Non-pigmented ciliary epithelial cell (primary cell): ENCODE measurements at regions not wholly inside any gene's neighbourhood (a gene's known extent, or its start where the extent isn't known, plus 50 kb on each side); places are given as distances from the start of the nearest gene placed in this dataset.

ENCODE experiments used
- DNase-seq: peaks from one replicate; pipeline ENCODE4 v3.0.0-alpha.2; 2010; ENCODE audit warnings: low read depth

DNA sequence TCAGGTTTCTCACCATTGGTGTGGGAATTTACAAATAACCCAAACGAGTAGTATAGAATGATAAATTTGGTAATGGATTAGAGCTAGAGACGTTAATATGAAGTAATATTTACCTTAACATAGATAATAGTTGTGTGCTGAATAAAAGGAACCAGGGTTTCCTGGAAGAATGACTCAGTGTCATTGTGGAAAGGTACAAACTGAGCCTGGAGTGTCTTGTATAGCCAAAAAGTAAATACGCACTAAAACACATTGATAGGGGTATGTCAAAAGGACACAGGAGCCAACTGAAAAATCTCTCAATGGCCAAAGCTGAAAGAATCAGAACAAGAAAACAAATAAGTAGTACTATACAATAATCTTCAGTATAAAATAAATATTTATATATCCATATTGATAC lies 363.5 kb downstream of the SLCO4C1 start:
- DNase-seq, result no peak

DNA sequence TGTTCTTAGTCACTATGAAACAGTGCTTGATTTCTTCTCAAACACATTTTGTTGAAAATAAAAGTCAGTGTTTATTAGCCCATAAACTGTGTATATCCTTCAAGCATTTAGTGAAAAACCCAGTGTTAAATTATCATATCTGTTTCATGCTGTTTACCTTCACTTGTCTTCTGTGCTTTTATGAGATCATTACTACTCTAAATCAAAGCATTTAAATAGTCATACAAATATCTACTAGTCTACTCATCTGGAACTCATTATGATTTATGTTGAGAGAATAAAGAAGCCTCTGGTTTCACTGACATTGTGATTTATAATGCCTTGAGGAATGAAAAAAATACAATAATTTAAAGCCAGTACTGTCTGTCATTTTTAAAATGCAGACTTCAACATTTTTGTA lies 366.5 kb downstream of the SLCO4C1 start:
- no peak for DNase-seq

DNA sequence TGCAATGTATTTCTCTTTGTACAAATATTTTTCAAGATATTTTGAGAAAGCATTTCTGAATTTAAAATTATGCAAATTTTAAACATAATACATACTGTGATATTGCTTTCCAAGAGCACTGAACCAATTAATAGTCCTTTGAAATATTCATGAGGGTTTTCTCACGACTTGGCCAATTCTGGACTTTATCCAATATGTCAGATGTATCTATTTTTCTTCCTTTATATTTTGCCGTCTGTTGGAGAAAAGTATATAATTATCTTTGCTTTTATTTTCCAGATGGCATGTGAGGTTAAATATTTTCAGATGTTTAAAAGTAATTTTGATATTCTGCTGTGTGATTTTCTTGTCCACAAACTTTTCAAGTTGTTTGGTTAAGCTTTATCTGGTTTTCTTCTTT lies 378.9 kb downstream of the SLCO4C1 start:
- DNase-seq, result no peak

DNA sequence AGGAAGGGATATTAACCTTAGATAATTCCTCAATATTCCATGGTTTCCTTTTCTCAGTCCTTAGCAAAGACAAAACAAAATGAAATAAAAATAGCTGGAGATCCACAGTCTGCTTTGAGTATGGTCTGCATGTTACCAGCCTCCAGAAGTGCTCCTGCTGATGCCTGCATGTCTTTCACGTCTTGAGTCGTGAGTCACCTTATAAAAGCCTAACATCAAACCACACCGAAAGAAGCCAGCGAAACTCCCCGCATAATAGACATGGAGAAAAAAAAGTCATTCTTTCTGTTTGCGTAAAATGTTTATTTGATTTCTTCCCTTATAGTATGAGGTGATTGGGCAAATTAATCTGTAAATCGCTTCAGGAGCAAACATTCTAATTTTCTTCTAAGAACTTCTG lies 380.5 kb downstream of the SLCO4C1 start:
- peak; percentile 40 for DNase-seq

DNA sequence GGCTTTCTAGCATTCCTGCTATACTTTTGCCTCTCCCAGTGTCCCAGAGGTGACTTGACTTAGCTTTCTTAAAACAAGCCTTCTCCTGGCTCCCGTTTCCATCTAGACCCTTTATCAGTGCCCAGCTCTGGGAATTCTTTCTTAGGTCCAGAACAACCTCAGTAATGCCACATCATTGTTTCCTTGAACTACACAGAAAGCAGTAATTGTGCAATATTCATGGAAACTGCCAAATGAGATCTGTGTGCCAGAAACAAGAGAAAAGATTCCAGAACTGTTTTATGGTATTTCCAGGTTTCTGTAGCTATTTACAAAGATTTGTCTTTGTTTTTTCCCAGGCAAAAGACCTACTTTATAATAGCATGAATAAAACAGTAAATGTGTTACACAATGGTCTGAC lies 391.3 kb downstream of the SLCO4C1 start:
- DNase-seq, result no peak

DNA sequence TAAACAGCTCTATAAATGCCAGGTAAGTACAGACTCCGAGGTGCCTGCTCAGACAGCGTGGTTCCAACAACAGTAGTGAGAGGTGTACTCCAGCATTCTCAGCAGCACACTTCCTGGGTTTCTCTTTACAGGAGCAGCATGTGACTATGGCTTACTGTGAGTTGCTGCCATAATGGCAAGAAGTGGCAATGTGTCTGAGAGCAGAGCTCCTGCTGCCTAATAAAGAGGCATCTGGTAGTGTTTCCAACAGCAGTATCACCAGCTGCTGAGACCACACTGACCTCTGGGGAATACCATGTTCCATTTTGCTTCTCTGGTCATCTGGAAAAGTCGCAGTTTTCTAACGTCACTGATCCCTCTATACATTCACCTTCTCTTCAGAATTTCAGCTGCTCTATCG lies 398.2 kb downstream of the SLCO4C1 start:
- no peak for DNase-seq

DNA sequence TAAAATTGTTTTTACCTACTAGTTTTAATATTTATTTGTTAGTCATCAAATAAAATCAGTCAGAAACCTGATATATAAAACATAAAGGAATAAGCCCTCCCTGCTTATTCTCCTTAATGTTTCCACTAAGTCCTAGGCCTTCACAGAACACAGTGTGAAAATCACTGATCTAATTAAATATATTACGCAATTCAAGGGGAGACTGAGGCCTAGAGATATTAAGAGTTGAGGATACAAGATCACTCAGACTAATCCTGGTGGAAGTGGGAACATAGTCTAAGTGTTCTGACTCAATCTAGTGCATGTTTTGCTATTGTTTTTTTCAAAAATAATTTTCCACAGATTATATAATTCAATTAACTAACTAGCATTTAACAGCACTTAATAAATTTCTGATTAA lies 401.1 kb downstream of the SLCO4C1 start:
- DNase-seq, result no peak

DNA sequence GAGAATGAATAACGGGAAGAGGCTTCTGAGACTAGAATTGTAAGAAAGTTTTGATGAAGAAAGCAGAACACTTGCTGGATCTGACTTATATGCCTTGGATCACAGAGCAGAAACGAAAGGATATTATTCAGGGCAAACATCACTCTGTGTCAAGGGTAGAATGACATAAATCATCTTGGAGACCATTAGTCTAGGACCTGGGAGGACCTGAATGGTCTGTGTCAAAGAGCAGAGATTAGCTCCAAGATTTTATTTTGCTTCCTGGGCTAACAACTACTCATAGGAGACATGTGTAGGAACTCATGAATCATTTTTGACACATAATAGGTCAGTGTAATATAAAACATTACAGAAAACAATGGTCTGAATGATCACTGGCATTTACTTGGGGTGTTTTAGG lies 417.9 kb downstream of the SLCO4C1 start:
- DNase-seq, result no peak

DNA sequence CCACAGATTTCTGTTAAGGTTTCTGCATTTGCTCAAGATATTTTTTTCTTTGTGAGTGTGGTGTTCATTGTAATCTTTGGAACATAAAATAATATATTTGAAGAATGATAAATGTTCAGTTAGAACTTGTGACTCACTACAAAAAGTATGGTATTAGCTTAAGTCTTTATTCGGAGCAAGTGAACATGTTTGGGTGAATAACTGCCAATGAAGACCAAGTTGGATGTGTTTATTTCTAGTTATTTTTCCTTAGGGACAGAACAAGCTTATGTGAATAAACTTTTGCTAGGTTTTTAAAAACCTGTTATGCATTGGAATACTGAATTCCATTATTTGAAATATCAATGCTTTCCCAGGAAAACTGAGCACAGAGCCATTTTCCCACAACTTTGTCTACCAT lies 418.6 kb downstream of the SLCO4C1 start:
- DNase-seq, result no peak

DNA sequence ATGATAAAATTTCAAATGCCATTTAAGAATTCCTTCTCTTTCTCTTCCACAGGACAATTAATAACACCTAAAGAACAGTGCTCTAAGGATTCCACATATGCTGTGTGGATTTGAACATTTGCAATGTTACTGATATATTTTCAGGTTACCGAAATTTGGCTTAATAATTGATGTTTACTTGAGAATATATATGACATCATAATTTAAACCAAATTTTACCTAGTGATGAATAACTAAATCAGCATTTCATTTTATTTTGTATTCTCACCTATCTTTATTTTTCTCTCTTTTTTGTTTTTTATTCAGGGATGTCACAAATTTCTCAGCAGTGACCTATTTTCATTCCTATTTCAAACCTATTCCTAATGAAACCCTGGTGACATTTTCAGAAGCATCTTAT lies 429.6 kb downstream of the SLCO4C1 start:
- DNase-seq, result no peak

DNA sequence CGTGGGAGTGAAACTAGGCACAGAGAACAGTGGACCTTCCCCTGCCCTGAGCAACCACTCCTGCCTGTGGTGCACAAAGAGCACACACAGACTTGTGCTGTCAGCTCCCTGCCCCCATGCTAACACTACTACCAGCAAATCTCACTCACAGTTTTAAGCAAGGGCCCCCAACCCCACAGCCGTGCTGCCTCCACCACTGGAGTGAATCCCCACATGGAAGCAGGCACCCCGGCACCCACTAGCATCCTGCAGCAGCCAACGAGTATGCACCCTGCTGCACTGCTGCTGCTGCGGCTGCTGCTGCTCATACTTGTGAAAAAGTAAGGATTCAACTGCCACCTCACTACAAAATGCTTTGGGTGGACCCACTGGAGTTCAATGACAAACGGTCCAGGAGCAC lies 435.5 kb downstream of the SLCO4C1 start:
- DNase-seq, result no peak

DNA sequence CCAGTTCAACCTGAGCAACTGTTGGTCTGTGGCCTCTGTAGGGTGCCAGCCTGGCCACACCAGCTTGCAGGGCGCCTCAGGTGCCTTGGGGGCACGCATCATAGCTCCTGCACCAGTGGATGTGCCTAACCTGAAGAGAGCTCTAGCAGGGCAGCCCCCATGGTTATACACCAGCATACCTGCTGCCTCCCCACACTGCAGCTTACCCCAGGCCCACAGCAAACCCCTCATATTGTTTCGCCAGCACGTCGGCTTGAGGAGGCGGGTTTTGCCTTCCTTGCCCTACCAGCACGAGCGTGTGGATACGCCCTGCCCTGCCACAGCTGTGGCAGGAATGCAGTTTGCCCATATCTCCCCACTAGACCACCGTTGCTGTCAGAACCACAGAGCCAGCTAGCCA lies 435.9 kb downstream of the SLCO4C1 start:
- no peak for DNase-seq

DNA sequence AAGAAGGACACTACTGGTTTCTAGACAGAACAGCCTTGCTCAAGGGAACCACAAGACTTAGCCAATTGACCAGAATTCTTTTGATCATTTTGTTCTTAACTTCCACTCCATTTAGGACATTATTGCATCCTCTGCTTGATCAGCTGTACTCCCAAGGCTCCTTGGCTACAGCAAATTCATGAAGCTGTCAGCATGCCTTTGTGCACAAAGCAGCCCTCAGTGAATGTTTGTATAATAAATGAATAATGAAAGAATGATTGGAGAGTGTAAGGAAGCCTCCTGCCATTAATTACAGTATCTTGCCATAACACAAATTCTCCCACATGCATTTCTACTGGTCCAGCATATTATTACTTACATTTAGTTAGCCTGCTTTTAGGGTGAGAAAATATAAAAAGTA lies 449.6 kb downstream of the SLCO4C1 start:
- no peak for DNase-seq

DNA sequence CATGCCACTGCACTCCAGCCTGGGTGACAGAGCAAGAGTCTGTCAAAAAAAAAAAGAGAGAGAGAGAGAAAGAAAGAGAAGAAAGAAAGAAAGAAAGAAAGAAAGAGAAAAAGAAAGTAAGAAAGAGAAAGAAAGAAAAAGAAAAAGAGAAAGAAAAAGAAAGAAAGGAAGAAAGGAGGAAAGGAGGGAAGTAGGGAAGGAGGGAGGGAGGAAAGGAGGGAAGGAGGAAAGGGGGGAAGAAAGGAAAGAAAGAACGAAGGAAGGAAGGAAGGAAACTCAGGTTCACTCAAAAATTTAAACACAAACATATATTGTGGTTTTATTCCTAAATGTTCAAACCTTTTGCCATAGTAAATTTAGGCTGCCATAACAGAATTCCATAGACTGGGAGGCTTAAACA lies 453.0 kb downstream of the SLCO4C1 start:
- no peak for DNase-seq

DNA sequence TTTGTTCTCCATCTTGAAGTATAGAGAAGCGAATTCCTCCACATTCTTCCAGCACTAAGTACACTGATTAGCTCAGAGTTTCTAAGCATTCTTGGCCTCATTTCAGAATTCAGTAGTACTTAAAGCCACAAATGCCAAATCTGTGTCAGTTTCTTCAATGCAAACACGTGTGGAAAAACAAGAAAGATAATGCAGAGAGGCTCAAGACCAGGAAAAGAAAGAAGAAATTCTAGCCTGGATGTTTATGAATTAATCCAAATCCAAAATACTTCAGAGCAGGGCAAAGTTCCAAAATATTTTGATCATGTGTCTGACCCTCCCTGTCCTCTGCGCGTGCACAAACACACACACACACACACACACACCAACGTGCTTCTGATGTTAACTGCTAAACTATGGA lies 457.6 kb downstream of the SLCO4C1 start:
- DNase-seq, result peak; percentile 8

DNA sequence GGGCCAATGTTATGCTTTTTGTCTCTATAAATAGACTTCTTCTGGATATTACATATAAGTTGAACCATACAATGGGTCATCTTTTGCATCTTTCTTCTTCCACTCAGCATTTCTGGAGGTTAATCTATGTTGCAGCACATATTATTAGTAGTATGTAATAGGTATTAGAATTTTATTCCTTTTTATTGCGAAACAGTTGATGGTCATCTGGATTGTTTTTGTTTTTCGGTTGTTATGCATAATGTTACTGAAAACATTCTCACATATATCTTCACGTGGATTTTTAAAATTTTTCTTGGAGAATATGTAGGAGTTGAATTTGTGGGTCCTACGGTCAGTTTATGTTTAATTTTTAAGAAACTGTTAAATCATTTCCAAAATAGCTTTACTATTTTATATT lies 466.8 kb downstream of the SLCO4C1 start:
- no peak for DNase-seq

DNA sequence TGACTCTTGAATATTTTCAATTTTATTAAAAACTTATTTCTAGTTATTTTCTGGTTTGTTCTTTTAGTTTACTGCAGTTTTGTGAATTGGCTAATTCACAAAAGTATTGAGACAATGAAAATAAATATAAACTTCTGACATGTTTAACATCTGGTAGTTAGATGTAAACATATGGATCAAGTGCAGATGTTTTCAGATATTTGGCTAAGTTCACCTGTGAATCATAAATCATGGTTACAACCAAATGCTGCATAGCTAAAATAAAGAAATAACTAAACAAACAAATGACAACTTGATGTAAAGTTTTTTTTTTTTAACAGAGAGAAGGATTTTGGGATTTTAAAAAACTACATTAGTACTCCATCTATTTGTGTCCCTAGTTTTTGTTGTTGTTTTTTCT lies 484.6 kb downstream of the SLCO4C1 start:
- DNase-seq, result no peak

DNA sequence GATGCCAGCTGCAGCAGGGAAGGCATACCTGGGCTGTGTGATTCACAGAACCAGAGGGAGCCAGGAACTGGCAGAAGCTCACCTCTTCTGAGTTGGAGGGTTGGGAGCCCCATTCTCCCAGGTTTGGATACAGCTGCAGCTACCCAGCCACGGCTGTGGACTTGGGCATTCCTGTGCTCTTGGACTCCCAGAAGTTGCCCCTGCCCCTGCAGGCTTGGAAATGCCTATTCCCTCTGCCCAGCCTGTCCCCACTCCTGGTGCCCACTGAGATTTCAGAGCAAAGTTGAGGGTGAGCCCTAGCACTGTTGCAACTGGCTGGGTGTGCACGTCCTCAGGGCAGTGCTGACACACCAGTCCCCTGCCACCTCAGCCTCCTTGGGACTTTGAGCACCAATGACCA lies 489.7 kb downstream of the SLCO4C1 start:
- no peak for DNase-seq

DNA sequence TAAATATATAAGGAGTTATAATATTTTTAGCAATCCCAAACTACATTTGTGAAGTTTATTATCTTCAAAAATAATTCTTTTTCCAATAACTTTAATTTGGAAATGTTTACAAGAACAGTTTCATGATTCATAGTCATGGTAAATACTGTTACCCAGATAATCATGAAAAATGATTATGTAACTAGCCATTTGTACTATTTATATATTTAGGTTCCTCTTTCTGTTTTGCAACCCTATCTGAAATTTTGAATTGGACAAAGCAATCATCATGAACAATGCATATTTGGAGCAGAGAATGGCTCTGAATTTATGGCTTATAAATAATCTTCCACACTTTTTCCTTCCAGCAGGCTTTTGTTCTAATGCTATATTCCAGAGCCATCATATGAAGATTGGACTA lies 499.7 kb downstream of the SLCO4C1 start:
- DNase-seq, result no peak

DNA sequence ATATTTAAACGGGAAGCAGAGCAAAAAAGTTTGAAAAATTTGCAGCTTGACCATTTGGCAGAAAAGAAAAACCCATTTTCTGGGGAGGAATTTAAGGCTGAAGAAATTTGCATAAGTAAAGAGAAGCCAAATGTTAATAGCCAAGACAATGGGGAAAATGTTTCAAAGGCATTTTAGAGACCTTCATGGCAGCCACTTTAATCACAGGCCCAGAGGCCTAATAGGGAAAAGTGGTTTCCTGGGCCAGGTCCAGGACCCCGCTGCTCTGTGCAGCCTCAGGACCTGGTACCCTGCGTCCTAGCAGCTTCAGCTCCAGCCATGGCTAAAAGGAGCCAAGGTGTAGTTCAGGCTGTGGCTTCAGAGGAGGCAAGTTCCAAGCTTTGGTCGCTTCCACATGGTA lies 507.3 kb downstream of the SLCO4C1 start:
- no peak for DNase-seq

DNA sequence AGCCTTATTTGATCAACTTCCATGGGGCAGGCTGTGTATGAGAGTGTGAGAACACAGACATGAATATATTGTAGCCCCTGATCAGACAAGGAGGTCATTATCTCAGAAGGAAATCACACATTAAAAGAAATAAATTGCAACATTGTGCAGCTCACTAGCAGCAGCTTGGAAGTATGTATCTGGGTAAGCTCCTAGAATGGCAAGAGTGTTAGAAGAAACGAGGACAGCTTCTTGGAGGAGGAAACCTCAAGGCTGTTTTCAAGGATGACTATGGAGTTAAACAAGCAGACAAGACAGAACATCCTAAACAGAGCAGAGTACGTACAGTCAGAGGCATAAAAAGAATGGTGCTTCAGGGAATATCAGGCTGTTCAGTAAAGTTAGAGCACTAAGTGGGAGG lies 511.0 kb downstream of the SLCO4C1 start:
- no peak for DNase-seq

DNA sequence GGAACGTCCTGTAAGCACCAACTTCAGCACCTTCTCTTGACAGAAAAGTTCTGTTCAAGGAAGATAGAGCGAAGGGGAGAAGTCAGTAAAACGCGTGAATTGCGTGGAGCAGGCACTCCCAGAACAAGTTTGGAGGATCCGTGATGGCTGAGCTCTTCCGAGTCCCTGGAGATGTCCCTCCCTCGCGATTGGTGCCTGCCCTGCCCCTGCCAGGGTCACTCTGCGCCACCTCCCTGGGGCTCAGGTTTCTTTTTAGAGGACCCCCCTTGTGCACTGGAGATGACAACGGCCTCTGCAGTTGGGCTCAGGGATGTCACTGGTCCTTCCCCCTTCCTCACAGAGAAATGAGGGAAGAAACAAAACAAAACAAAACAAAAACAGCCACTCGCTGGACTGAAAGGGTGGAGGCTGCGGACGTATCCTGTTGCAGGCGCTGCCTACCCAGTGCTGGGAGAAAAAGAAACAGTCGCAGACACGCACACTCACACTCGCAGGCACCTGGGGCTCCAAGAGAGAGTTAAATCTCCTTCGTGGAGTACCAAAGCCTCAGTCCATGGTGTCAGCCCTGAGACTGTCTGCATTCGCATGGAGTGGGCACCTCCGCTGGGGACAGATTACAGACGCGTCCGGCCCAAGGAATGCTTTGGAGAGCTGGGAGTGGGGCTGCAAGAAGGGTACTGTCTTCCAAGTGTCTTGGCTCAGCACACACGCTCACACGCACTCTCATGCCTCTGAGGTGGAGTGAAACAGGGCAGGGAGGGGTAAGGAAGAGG lies 512.7 kb downstream of the SLCO4C1 start:
- DNase-seq, result no peak

DNA sequence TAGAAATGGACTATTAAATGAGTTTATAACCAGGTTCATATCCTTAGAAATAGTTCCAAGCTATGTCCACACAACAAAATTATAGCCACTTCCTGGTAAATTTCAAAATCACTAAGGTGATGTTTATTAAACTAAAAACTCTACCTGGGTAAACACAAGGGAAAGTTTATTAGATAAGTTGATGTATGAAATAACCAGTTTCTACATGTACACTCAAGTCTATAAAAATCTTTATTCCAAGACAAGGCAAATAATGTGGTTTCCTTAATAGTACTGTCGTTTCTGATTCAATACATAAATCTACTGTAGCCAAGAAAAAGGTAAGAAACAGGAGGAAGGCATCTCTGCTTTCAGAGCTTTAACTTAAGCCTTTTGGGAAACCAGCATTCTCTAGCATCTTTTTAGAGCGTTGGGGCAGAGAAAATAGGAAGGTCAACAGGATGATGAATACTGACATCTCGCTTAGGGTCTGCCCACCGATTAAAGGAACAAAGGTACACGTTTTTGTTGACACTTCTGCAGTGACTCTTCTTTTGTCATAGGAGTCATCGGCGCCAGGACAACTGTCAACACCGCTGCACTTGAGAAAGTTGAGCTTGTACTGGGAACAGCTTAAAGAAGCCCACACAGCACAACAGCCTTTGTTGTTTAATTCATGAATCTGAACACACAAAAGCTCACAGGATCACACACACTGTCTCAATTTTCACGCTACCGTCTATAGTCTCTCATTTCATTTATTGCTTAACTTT lies 513.6 kb downstream of the SLCO4C1 start:
- DNase-seq, result no peak

DNA sequence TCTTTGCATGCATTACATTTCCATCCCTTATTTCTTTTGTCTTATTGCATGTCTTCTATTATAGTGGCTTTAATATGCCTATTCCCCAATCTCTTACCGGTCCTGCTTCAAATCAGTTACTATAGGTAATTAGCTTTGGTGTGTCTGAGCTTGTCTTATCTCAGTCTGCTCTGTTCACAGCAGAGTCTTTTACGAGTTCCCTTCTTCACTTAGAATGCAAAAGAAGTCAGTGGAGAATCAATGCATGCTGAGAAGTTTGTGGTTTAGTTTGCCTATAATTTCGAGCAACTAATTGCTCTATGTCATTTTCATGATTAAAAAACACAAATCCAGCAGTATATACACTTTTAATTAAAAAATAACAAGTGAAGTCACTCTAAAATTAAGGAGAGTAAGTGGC lies 545.0 kb downstream of the SLCO4C1 start:
- DNase-seq, result no peak
